Non-pigmented ciliary epithelial cell (primary cell): ENCODE measurements at regions not wholly inside any gene's neighbourhood (a gene's known extent, or its start where the extent isn't known, plus 50 kb on each side); places are given as distances from the start of the nearest gene placed in this dataset.

Source experiments
- DNase-seq: peaks from one replicate; pipeline ENCODE4 v3.0.0-alpha.2; 2010; ENCODE audit warnings: low read depth

GRCh38 chr5:166517976-166518375 lies 1773.5 kb upstream of the WWC1 start:
- DNase-seq, result no peak

- no peak for DNase-seq
Observed at GRCh38 chr5:166523206-166523605, 1768.2 kb upstream of the WWC1 start.

GRCh38 chr5:166529200-166529599 lies 1762.2 kb upstream of the WWC1 start:
- DNase-seq, result no peak

GRCh38 chr5:166532456-166533220 lies 1758.8 kb upstream of the WWC1 start:
- no peak for DNase-seq

GRCh38 chr5:166535641-166536040 lies 1755.8 kb upstream of the WWC1 start:
- DNase-seq, result no peak

GRCh38 chr5:166540156-166540555 lies 1751.3 kb upstream of the WWC1 start:
- DNase-seq, result no peak

GRCh38 chr5:166551384-166551783 lies 1740.1 kb upstream of the WWC1 start:
- no peak for DNase-seq

- DNase-seq, result no peak
Observed at GRCh38 chr5:166553778-166554177, 1737.7 kb upstream of the WWC1 start.

- no peak for DNase-seq
Observed at GRCh38 chr5:166561759-166562158, 1729.7 kb upstream of the WWC1 start.

GRCh38 chr5:166562246-166562645 lies 1729.2 kb upstream of the WWC1 start:
- DNase-seq, result no peak

GRCh38 chr5:166566725-166567124 lies 1724.7 kb upstream of the WWC1 start:
- DNase-seq, result no peak

GRCh38 chr5:166570865-166571264 lies 1720.6 kb upstream of the WWC1 start:
- DNase-seq, result no peak

GRCh38 chr5:166571668-166572067 lies 1719.8 kb upstream of the WWC1 start:
- DNase-seq, result no peak

GRCh38 chr5:166576323-166576722 lies 1715.1 kb upstream of the WWC1 start:
- DNase-seq, result no peak

GRCh38 chr5:166581826-166582225 lies 1709.6 kb upstream of the WWC1 start:
- DNase-seq, result peak; percentile 24

- peak; percentile 3 for DNase-seq
Observed at GRCh38 chr5:166582416-166582815, 1709.0 kb upstream of the WWC1 start.

GRCh38 chr5:166594567-166594966 lies 1696.9 kb upstream of the WWC1 start:
- no peak for DNase-seq

GRCh38 chr5:166595274-166595951 lies 1696.0 kb upstream of the WWC1 start:
- no peak for DNase-seq

- no peak for DNase-seq
Observed at GRCh38 chr5:166596043-166596442, 1695.4 kb upstream of the WWC1 start.

GRCh38 chr5:166602271-166602670 lies 1689.2 kb upstream of the WWC1 start:
- no peak for DNase-seq

GRCh38 chr5:166617507-166617906 lies 1673.9 kb upstream of the WWC1 start:
- no peak for DNase-seq

- no peak for DNase-seq
Observed at GRCh38 chr5:166618526-166618925, 1672.9 kb upstream of the WWC1 start.

- DNase-seq, result no peak
Observed at GRCh38 chr5:166624573-166624972, 1666.9 kb upstream of the WWC1 start.
